Progenitor cell of endocrine pancreas (in vitro differentiated cells): ENCODE measurements at regions not wholly inside any gene's neighbourhood (a gene's known extent, or its start where the extent isn't known, plus 50 kb on each side); places are given as distances from the start of the nearest gene placed in this dataset.

Experiments
- DNase-seq: peaks from one replicate; pipeline ENCODE4 v3.0.0; 2021; ENCODE audit warnings: low spot score; ENCODE audit not compliant: unreplicated experiment
- H3K27ac Mint-ChIP-seq: 2 replicates; pipeline ENCODE4 v1.8.0; 2021; ENCODE audit warnings: mild to moderate bottlenecking, moderate library complexity, mixed read lengths
- H3K27me3 Mint-ChIP-seq: 2 replicates; pipeline ENCODE4 v1.8.0; 2021; ENCODE audit warnings: mixed read lengths
- H3K36me3 Mint-ChIP-seq: 2 replicates; pipeline ENCODE4 v1.8.0; 2022; ENCODE audit warnings: mixed read lengths; ENCODE audit not compliant: insufficient read depth
- H3K4me1 Mint-ChIP-seq: 2 replicates; pipeline ENCODE4 v1.8.0; 2021; ENCODE audit warnings: low read depth, mixed read lengths
- H3K4me3 Mint-ChIP-seq: 2 replicates; pipeline ENCODE4 v1.8.0; 2021; ENCODE audit warnings: low read depth, mild to moderate bottlenecking, moderate library complexity, mixed read lengths
- H3K9me3 Mint-ChIP-seq: 2 replicates; pipeline ENCODE4 v1.8.0; 2021; ENCODE audit warnings: low read depth, mixed read lengths
- CTCF ChIP-seq: fragments of 200-600 bp; sonication (generic); IDR thresholded peaks from one replicate; pipeline ENCODE4 v1.5.0; 2021; ENCODE audit warnings: antibody characterized with exemption, mild to moderate bottlenecking; ENCODE audit not compliant: unreplicated experiment

GRCh38 chr4:123455360-123455759, 58.8 kb downstream of the SPRY1 start:
- Mint-ChIP-seq H3K9me3 (no peaks in the 10 kb centered on the region), H3K27me3 (no peaks in the 10 kb centered on the region), H3K4me3 (no peak overlapping the region), H3K27ac (no peak overlapping the region), H3K36me3 (no peaks in the 10 kb centered on the region), H3K4me1 (peaks cover 4% of the 10 kb centered on the region)
- TF ChIP-seq CTCF: no peak
- DNase-seq: no peak

GRCh38 chr4:123462007-123462406, 65.4 kb downstream of the SPRY1 start:
- H3K36me3 Mint-ChIP-seq: no peaks in the 10 kb centered on the region

GRCh38 chr4:123463869-123464268, 67.3 kb downstream of the SPRY1 start:
- Mint-ChIP-seq H3K36me3 (no peaks in the 10 kb centered on the region), H3K27ac (no peak overlapping the region), H3K9me3 (no peaks in the 10 kb centered on the region), H3K4me3 (no peak overlapping the region), H3K27me3 (peaks cover 2% of the 10 kb centered on the region), H3K4me1 (peaks cover 2% of the 10 kb centered on the region)
- no peak for TF ChIP-seq CTCF
- no peak for DNase-seq

More at GRCh38 chr4:123462007-123462406, 65.4 kb downstream of the SPRY1 start:
- no peak overlapping the region for H3K4me3 Mint-ChIP-seq
- DNase-seq: no peak
- peaks cover 2% of the 10 kb centered on the region for H3K4me1 Mint-ChIP-seq
- no peak overlapping the region for H3K27ac Mint-ChIP-seq
- TF ChIP-seq CTCF: no peak
- peaks cover 2% of the 10 kb centered on the region for H3K27me3 Mint-ChIP-seq
- no peaks in the 10 kb centered on the region for H3K9me3 Mint-ChIP-seq

- no peak for TF ChIP-seq CTCF
- Mint-ChIP-seq H3K36me3 (no peaks in the 10 kb centered on the region), H3K27ac (no peak overlapping the region), H3K9me3 (no peaks in the 10 kb centered on the region), H3K27me3 (peaks cover 2% of the 10 kb centered on the region), H3K4me3 (no peak overlapping the region), H3K4me1 (peaks cover 6% of the 10 kb centered on the region)
- DNase-seq: no peak
Observed at GRCh38 chr4:123465416-123465815, 68.8 kb downstream of the SPRY1 start.

GRCh38 chr4:123466080-123466785, 69.6 kb downstream of the SPRY1 start:
- DNase-seq: no peak
- H3K4me3 Mint-ChIP-seq: no peak overlapping the region
- no peaks in the 10 kb centered on the region for H3K9me3 Mint-ChIP-seq
- H3K27ac Mint-ChIP-seq: no peak overlapping the region
- peaks cover 6% of the 10 kb centered on the region for H3K4me1 Mint-ChIP-seq
- H3K27me3 Mint-ChIP-seq: peaks cover 2% of the 10 kb centered on the region
- TF ChIP-seq CTCF: no peak
- H3K36me3 Mint-ChIP-seq: no peaks in the 10 kb centered on the region
